GM19023 (cell line): ENCODE measurements at regions not wholly inside any gene's neighbourhood (a gene's known extent, or its start where the extent isn't known, plus 50 kb on each side); places are given as distances from the start of the nearest gene placed in this dataset.
"Not testable (repeated sequence)": the region's sequence is repeated elsewhere in the genome, so short reads cannot be mapped to it uniquely, and the experiment has no call there.

ENCODE experiments used
- ATAC-seq: cut with Tn5 transposase; IDR thresholded peaks from one replicate; pipeline ENCODE4 v1.9.1; 2021; ENCODE audit warnings: mild to moderate bottlenecking, moderate library complexity; ENCODE audit not compliant: unreplicated experiment

- not testable (repeated sequence) for ATAC-seq
These were observed 51.7 kb upstream of the PAXBP1 start for GRCh38 chr21:32823296-32823695.

- no peak for ATAC-seq
These were observed 53.4 kb upstream of the PAXBP1 start for GRCh38 chr21:32824950-32825349.

- ATAC-seq = no peak
These were observed 55.0 kb upstream of the PAXBP1 start for GRCh38 chr21:32826329-32827167.

- no peak for ATAC-seq
These were observed 57.4 kb upstream of the PAXBP1 start for GRCh38 chr21:32828908-32829307.

GRCh38 chr21:32829504-32829903 is 57.9 kb upstream of the PAXBP1 start:
- ATAC-seq = no peak

GRCh38 chr21:32831779-32832178 is 60.2 kb upstream of the PAXBP1 start:
- ATAC-seq = not testable (repeated sequence)

GRCh38 chr21:32834211-32834915 is 62.8 kb upstream of the PAXBP1 start:
- ATAC-seq = no peak

- no peak for ATAC-seq
These were observed 63.3 kb upstream of the PAXBP1 start for GRCh38 chr21:32834916-32835235.

- no peak for ATAC-seq
These were observed 70.6 kb upstream of the PAXBP1 start for GRCh38 chr21:32842146-32842545.

GRCh38 chr21:32843561-32843960 is 72.0 kb upstream of the PAXBP1 start:
- ATAC-seq = no peak

GRCh38 chr21:32844076-32844475 is 72.5 kb upstream of the PAXBP1 start:
- no peak for ATAC-seq

- no peak for ATAC-seq
These were observed 73.3 kb upstream of the PAXBP1 start for GRCh38 chr21:32844653-32845436.

- ATAC-seq = no peak
These were observed 87.1 kb upstream of the PAXBP1 start for GRCh38 chr21:32858628-32859027.

GRCh38 chr21:32860399-32860798 is 88.8 kb upstream of the PAXBP1 start:
- ATAC-seq = no peak

GRCh38 chr21:32861866-32862265 is 90.3 kb upstream of the PAXBP1 start:
- ATAC-seq = no peak

- ATAC-seq = no peak
These were observed 96.0 kb upstream of the PAXBP1 start for GRCh38 chr21:32867597-32867996.

- no peak for ATAC-seq
These were observed 97.3 kb upstream of the PAXBP1 start for GRCh38 chr21:32868631-32869454.

GRCh38 chr21:32869459-32869858 is 97.9 kb upstream of the PAXBP1 start:
- ATAC-seq = no peak

GRCh38 chr21:32876426-32876825 is 104.9 kb upstream of the PAXBP1 start:
- ATAC-seq = no peak

GRCh38 chr21:32877888-32878287 is 106.3 kb upstream of the PAXBP1 start:
- not testable (repeated sequence) for ATAC-seq

- ATAC-seq = no peak
These were observed 107.1 kb upstream of the PAXBP1 start for GRCh38 chr21:32878661-32879060.
